CD4-positive, alpha-beta T cell (primary cell): ENCODE measurements at regions not wholly inside any gene's neighbourhood (a gene's known extent, or its start where the extent isn't known, plus 50 kb on each side); places are given as distances from the start of the nearest gene placed in this dataset.

Experiments
- ATAC-seq: fragments of 200-7000 bp; cut with Tn5 transposase; one replicate; pipeline ENCODE4 v1.10.0; 2022; ENCODE audit warnings: mild to moderate bottlenecking; ENCODE audit not compliant: poor library complexity
- CTCF ChIA-PET: fragments of 350-600 bp; sonication (Branson Sonifier 250); formaldehyde crosslinking; loops from one replicate; lab custom pipeline; 2021; ENCODE audit warnings: antibody characterized with exemption, inconsistent platforms; lab: Charles Lee
- POLR2A ChIA-PET: fragments of 350-600 bp; sonication (Branson Sonifier 250); formaldehyde crosslinking; loops from one replicate; lab custom pipeline; 2021; ENCODE audit warnings: antibody characterized with exemption, inconsistent platforms; lab: Charles Lee
- DNase-seq, 14 experiments: peaks; one replicate each; pipeline ENCODE4 v3.0.0-alpha.2; 2013 to 2020; ENCODE audit warnings: mixed read lengths in 2 of 14
- H3K27ac ChIP-seq, 2 donors: one replicate each; pipeline versions ENCODE4 v1.5.1 to v1.7.0; 2013; ENCODE audit warnings: low read length in 2 of 2, low read depth in 1 of 2, mild to moderate bottlenecking in 1 of 2
- H3K27me3 ChIP-seq, 2 experiments: 1 replicate in 1 of 2; 2 replicates in 1 of 2; pipeline versions ENCODE4 v1.6.1 to v1.7.0; 2013; ENCODE audit warnings: low read length in 2 of 2, control low read depth in 1 of 2, mild to moderate bottlenecking in 1 of 2, moderate library complexity in 1 of 2; ENCODE audit not compliant: insufficient read depth in 2 of 2, control insufficient read depth in 1 of 2
- H3K36me3 ChIP-seq: one replicate; pipeline ENCODE4 v1.6.1; 2013; ENCODE audit warnings: low read length, control low read depth; ENCODE audit not compliant: insufficient read depth
- H3K4me1 ChIP-seq: one replicate; pipeline ENCODE4 v1.6.1; 2013; ENCODE audit warnings: low read length, control low read depth; ENCODE audit not compliant: insufficient read depth
- H3K4me3 ChIP-seq: one replicate; pipeline ENCODE4 v1.5.1; 2013; ENCODE audit warnings: mild to moderate bottlenecking, low read length, moderate library complexity
- H3K9me3 ChIP-seq, 2 experiments: 1 replicate in 1 of 2; 2 replicates in 1 of 2; pipeline versions ENCODE4 v1.6.1 to v1.7.0; 2013; ENCODE audit warnings: low read length in 2 of 2, mild to moderate bottlenecking in 2 of 2, control low read depth in 1 of 2, moderate library complexity in 1 of 2; ENCODE audit not compliant: control insufficient read depth in 1 of 2, insufficient read depth in 1 of 2
- H3K27ac Mint-ChIP-seq: one replicate; pipeline ENCODE4 v1.8.0; 2020; ENCODE audit warnings: mixed read lengths
- H3K27me3 Mint-ChIP-seq: one replicate; pipeline ENCODE4 v1.8.0; 2021; ENCODE audit warnings: mixed read lengths
- H3K36me3 Mint-ChIP-seq: one replicate; pipeline ENCODE4 v1.8.0; 2021; ENCODE audit warnings: low read depth, mixed read lengths
- H3K4me1 Mint-ChIP-seq: one replicate; pipeline ENCODE4 v1.8.0; 2021; ENCODE audit warnings: low read depth, mixed read lengths
- H3K4me3 Mint-ChIP-seq: one replicate; pipeline ENCODE4 v1.8.0; 2020; ENCODE audit warnings: mild to moderate bottlenecking, mixed read lengths
- H3K9me3 Mint-ChIP-seq: one replicate; pipeline ENCODE4 v1.8.0; 2020; ENCODE audit warnings: mixed read lengths
- intact Hi-C, 2 experiments: fragments of 100-400 bp; cut with DNase I in 1 of 2; cut with micrococcal nuclease in 1 of 2; formaldehyde crosslinking; loops; one replicate each; pipeline versions ENCODE4 v1.15.1 to v1.9.0; 2023 to 2025; cut with DNase I, micrococcal nuclease
- TF ChIP-seq, protein P1 (sequence below): fragments of 200-600 bp; IDR thresholded peaks from one replicate; pipeline ENCODE4 v1.8.0; 2022; ENCODE audit warnings: antibody characterized with exemption, mild to moderate bottlenecking

DNA sequence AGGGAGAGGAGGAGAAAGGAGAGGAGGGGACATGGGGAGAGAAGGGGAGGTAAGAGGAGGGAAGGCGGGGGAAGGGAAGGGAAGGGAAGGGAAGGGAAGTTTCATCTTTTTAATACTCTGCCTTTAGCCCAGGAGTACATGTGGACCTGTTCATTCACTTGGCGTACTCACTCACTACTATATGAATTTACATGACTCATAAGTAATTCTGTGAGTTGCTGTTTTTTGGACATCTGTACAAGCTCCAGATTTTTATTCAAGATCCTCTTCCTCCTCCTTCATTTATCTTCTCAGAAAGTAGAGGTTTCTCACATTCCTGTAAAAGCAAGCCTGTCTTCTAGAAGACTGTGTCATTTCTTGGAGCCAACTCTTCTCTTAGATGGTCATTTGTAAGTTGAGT, 84.6 kb downstream of the RDH14 start:
- Histone ChIP-seq H3K9me3 (no peaks in the 10 kb centered on the region), H3K36me3 (no peaks in the 10 kb centered on the region), H3K27me3 (peaks cover 2 to 5% of the 10 kb centered on the region in 2 experiments), H3K4me3 (no peak overlapping the region), H3K27ac (no peak overlapping the region), H3K4me1 (no peaks in the 10 kb centered on the region)
- Mint-ChIP-seq H3K4me3 (no peak overlapping the region), H3K9me3 (no peaks in the 10 kb centered on the region), H3K36me3 (no peaks in the 10 kb centered on the region), H3K27me3 (peaks cover 25% of the 10 kb centered on the region), H3K4me1 (no peaks in the 10 kb centered on the region), H3K27ac (no peak overlapping the region)
- TF ChIP-seq, protein P1, sequence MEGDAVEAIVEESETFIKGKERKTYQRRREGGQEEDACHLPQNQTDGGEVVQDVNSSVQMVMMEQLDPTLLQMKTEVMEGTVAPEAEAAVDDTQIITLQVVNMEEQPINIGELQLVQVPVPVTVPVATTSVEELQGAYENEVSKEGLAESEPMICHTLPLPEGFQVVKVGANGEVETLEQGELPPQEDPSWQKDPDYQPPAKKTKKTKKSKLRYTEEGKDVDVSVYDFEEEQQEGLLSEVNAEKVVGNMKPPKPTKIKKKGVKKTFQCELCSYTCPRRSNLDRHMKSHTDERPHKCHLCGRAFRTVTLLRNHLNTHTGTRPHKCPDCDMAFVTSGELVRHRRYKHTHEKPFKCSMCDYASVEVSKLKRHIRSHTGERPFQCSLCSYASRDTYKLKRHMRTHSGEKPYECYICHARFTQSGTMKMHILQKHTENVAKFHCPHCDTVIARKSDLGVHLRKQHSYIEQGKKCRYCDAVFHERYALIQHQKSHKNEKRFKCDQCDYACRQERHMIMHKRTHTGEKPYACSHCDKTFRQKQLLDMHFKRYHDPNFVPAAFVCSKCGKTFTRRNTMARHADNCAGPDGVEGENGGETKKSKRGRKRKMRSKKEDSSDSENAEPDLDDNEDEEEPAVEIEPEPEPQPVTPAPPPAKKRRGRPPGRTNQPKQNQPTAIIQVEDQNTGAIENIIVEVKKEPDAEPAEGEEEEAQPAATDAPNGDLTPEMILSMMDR, result no peak
- DNase-seq (no peak), ATAC-seq (no peak)
- ChIA-PET POLR2A (no interaction called here), CTCF (no interaction called here)
- intact Hi-C loops, result no loop called here

DNA sequence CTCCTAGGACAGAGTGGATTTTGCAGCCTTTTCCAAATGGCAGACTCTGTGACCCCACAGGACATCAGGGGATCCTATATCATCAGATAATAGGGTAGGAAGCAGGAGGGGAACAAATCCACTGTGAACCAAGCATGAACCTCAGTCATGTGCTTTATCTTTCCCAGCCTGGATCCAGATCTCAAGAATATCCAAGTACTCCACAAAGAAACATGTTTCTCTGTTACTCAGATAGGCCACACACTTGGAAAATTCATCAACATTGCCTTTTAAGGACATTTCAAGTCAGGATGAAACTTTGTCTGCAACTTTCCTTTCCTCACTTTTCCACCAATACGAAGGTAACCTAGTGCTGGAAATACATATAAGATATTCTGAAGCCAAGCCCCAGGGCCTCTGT, 85.8 kb downstream of the RDH14 start:
- H3K36me3 ChIP-seq, result no peaks in the 10 kb centered on the region
- peaks cover 26% of the 10 kb centered on the region for H3K27me3 Mint-ChIP-seq
- no peak overlapping the region for H3K27ac Mint-ChIP-seq
- no peak overlapping the region for H3K4me3 ChIP-seq
- H3K4me1 ChIP-seq, result no peaks in the 10 kb centered on the region
- H3K9me3 ChIP-seq, result no peaks in the 10 kb centered on the region
- TF ChIP-seq, protein P1, result no peak
- intact Hi-C loops, result no loop called here
- no peaks in the 10 kb centered on the region for H3K36me3 Mint-ChIP-seq
- ATAC-seq (no peak), DNase-seq (no peak)
- H3K27ac ChIP-seq, result no peak overlapping the region
- ChIA-PET CTCF (no interaction called here), POLR2A (no interaction called here)
- H3K4me1 Mint-ChIP-seq, result no peaks in the 10 kb centered on the region
- H3K27me3 ChIP-seq, result peaks cover 2 to 5% of the 10 kb centered on the region in 2 experiments
- no peaks in the 10 kb centered on the region for H3K9me3 Mint-ChIP-seq
- no peak overlapping the region for H3K4me3 Mint-ChIP-seq

DNA sequence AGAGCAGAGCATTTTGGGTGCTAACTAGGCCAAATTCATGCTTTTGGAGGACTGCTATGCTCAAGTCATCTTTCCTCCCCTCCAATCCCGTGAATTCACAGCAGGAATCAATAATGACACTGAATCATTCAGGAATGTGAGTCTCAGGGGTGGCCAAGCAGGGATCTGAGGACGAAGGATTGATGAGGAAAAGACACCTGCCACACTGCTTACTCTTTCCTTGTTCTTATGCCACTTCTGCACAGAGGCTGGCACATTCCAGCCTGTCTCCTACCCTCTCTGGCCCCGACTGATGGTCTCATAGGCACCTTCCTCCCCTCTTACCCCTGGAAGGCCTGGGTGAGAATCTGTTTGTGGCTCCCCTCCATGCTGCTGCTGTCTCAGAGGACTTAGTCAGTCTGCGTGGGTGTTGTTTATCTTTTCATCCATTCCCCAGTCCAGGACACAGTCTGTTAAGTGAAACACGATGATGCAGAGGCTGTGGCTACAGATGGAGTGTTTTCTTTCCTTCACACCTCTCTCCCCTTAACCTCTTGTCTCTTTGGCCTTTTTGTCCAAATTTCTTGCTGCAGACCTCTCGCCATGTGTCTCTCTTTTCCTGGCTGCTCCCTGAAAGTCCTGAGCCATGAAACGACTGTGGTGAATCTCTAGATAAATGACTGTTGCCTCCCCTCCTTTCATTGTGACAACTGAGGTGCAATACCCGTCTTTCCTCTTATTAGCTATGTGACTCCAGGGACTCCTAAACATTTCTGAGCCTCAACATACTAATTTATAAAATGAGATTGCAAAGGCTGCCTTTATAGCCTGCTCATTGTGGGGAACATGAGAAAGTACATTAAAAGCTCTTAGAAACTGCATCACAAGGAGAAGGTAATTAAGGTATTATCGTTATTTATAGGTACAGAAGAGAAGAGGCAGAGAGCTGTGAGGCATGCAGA, 86.9 kb downstream of the RDH14 start:
- ATAC-seq (no peak), DNase-seq (no peak)
- H3K27me3 Mint-ChIP-seq, result peaks cover 31% of the 10 kb centered on the region
- intact Hi-C loops, result no loop called here
- Histone ChIP-seq H3K4me1 (no peaks in the 10 kb centered on the region), H3K27ac (no peak overlapping the region), H3K27me3 (peaks cover 2 to 5% of the 10 kb centered on the region in 2 experiments), H3K36me3 (no peaks in the 10 kb centered on the region), H3K4me3 (no peak overlapping the region), H3K9me3 (no peaks in the 10 kb centered on the region)
- POLR2A ChIA-PET, result no interaction called here
- H3K27ac Mint-ChIP-seq, result no peak overlapping the region
- H3K4me3 Mint-ChIP-seq, result no peak overlapping the region
- TF ChIP-seq, protein P1, result no peak
- H3K36me3 Mint-ChIP-seq, result no peaks in the 10 kb centered on the region
- no peaks in the 10 kb centered on the region for H3K4me1 Mint-ChIP-seq
- no peaks in the 10 kb centered on the region for H3K9me3 Mint-ChIP-seq
- CTCF ChIA-PET, result no interaction called here
